Vagina (tissue), 2 donors: ENCODE measurements at regions not wholly inside any gene's neighbourhood (a gene's known extent, or its start where the extent isn't known, plus 50 kb on each side); places are given as distances from the start of the nearest gene placed in this dataset.

Experiments
- POLR2A ChIP-seq, 2 donors: fragments of 450-650 bp; IDR thresholded peaks; one replicate each; pipeline ENCODE4 v1.6.1; 2017; ENCODE audit warnings: antibody characterized with exemption in 2 of 2, mild to moderate bottlenecking in 2 of 2, moderate library complexity in 2 of 2
- TF ChIP-seq, protein P1 (sequence below), 3 experiments: fragments of 450-650 bp in 2 of 3; fragments of 200-600 bp in 1 of 3; sonication (generic) in 1 of 3; IDR thresholded peaks; one replicate each; pipeline ENCODE4 v1.5.1; 2017 to 2019; ENCODE audit warnings: antibody characterized with exemption in 3 of 3, mild to moderate bottlenecking in 2 of 3, moderate library complexity in 2 of 3

DNA sequence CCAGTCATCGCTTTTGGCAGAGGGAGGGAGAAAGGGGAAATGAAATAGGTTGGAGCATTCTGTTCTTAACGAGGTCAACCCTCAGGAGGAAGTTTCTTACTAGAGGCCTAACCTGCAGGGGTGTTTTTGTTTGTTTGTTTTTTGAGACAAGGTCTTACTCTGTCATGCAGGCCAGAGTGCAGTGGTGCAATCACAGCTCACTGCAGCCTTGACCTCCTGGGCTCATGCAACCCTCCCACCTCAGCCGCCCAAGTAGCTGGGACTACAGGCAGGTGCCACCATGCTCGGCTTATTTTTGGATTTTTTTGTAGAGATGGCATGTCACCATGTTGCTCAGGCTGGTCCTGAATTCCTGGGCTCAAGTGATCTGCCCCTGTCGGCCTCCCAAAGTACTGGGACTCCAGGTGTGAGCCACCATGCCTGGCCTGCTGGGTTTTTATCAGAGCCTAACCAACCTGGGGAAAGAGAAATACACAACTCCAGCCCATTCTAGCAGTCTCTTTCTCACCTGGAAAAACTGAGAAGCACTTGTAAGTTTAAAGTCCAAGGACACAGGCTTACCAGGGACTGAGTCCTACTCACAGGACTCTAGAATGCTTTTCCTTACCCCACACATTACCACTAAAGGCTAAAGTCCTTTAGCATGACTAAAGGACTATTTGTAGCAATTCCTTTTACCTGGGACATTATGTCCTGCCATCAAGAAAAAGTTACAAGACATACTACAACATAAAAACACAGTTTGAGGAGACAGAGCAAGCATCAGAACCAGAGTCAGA is 101.0 kb upstream of the EGFR start:
- TF ChIP-seq POLR2A (IDR thresholded peaks at IDR 0.05), result no peak
- TF ChIP-seq, protein P1, sequence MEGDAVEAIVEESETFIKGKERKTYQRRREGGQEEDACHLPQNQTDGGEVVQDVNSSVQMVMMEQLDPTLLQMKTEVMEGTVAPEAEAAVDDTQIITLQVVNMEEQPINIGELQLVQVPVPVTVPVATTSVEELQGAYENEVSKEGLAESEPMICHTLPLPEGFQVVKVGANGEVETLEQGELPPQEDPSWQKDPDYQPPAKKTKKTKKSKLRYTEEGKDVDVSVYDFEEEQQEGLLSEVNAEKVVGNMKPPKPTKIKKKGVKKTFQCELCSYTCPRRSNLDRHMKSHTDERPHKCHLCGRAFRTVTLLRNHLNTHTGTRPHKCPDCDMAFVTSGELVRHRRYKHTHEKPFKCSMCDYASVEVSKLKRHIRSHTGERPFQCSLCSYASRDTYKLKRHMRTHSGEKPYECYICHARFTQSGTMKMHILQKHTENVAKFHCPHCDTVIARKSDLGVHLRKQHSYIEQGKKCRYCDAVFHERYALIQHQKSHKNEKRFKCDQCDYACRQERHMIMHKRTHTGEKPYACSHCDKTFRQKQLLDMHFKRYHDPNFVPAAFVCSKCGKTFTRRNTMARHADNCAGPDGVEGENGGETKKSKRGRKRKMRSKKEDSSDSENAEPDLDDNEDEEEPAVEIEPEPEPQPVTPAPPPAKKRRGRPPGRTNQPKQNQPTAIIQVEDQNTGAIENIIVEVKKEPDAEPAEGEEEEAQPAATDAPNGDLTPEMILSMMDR (IDR thresholded peaks at IDR 0.05), result no peak
